ENCODE measurements at regions not wholly inside any gene's neighbourhood (a gene's known extent, or its start where the extent isn't known, plus 50 kb on each side); places are given as distances from the start of the nearest gene placed in this dataset.

DNA sequence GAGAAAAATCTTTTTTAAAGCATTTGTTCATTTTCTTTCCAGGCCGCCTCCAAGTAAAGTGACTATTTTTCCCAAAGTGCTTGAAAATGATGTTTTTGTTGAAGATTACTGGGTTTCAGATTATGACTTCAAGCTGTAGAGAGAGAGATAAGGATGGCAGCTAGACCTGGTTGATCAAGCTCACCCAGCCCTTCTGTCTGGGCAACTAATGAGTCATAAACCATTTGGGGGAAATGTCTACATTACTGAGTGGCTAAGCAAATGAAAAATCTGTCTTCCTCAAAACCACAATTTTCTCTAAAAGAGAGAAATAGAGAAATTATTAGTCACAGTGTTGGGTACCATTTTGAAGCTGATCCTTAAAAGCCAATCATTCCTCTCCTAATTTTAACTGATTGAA lies 355.4 kb upstream of the CPEB2 start:
- H3K36me3 ChIP-seq (ENCODE audit: control insufficient read depth in 4 of 4, insufficient read depth in 3 of 4, low read depth in 1 of 4, low read length in 3 of 4) = no peaks in the 10 kb centered on the region
- H3K27ac ChIP-seq (ENCODE audit: low read depth in 1 of 2, low read length in 2 of 2) = no peak overlapping the region
- no peaks in the 10 kb centered on the region for H3K4me1 ChIP-seq (ENCODE audit: control insufficient read depth in 4 of 4, insufficient read depth in 4 of 4, low read length in 3 of 4)
- no peak for DNase-seq (ENCODE audit: low spot score)
- no peak overlapping the region for H3K9ac ChIP-seq (ENCODE audit: low read depth in 1 of 2, low read length in 2 of 2)
- H3K9me3 ChIP-seq (ENCODE audit: control insufficient read depth in 4 of 4, low read length in 3 of 4) = no peaks in the 10 kb centered on the region
- no peak overlapping the region for H3K4me3 ChIP-seq (ENCODE audit: low read depth in 1 of 3, low read length in 3 of 3)
- 97% methylated on average over 1 of the region's 1 CpG for WGBS
- no peaks in the 10 kb centered on the region for H3K27me3 ChIP-seq (ENCODE audit: control insufficient read depth in 4 of 4, insufficient read depth in 4 of 4, low read length in 3 of 4)
- TF ChIP-seq SP1 (IDR thresholded peaks at IDR 0.05) (no peak), EGR1 (IDR thresholded peaks at IDR 0.05; ENCODE audit: low read depth in 2 of 2) (no peak), RXRA (IDR thresholded peaks at IDR 0.05) (no peak), HNF4G (IDR thresholded peaks at IDR 0.05) (no peak), TAF1 (conservative IDR thresholded peaks at IDR 0.05) (no peak), RAD21 (IDR thresholded peaks at IDR 0.05) (no peak), YY1 (IDR thresholded peaks at IDR 0.05) (no peak), JUND (IDR thresholded peaks at IDR 0.05) (no peak), HNF4A (conservative IDR thresholded peaks at IDR 0.05) (no peak), REST (IDR thresholded peaks at IDR 0.05) (no peak), FOXA1 (IDR thresholded peaks at IDR 0.05) (no peak), MAX (IDR thresholded peaks at IDR 0.05) (no peak), FOXA2 (IDR thresholded peaks at IDR 0.05) (no peak), GABPA (IDR thresholded peaks at IDR 0.05 in 1 of 2, conservative IDR thresholded peaks at IDR 0.05 in 1 of 2) (no peak), NR2F2 (IDR thresholded peaks at IDR 0.05) (no peak)
- TF ChIP-seq, protein P1, sequence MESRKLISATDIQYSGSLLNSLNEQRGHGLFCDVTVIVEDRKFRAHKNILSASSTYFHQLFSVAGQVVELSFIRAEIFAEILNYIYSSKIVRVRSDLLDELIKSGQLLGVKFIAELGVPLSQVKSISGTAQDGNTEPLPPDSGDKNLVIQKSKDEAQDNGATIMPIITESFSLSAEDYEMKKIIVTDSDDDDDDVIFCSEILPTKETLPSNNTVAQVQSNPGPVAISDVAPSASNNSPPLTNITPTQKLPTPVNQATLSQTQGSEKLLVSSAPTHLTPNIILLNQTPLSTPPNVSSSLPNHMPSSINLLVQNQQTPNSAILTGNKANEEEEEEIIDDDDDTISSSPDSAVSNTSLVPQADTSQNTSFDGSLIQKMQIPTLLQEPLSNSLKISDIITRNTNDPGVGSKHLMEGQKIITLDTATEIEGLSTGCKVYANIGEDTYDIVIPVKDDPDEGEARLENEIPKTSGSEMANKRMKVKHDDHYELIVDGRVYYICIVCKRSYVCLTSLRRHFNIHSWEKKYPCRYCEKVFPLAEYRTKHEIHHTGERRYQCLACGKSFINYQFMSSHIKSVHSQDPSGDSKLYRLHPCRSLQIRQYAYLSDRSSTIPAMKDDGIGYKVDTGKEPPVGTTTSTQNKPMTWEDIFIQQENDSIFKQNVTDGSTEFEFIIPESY (IDR thresholded peaks at IDR 0.05) = no peak
- TF ChIP-seq, protein P2, sequence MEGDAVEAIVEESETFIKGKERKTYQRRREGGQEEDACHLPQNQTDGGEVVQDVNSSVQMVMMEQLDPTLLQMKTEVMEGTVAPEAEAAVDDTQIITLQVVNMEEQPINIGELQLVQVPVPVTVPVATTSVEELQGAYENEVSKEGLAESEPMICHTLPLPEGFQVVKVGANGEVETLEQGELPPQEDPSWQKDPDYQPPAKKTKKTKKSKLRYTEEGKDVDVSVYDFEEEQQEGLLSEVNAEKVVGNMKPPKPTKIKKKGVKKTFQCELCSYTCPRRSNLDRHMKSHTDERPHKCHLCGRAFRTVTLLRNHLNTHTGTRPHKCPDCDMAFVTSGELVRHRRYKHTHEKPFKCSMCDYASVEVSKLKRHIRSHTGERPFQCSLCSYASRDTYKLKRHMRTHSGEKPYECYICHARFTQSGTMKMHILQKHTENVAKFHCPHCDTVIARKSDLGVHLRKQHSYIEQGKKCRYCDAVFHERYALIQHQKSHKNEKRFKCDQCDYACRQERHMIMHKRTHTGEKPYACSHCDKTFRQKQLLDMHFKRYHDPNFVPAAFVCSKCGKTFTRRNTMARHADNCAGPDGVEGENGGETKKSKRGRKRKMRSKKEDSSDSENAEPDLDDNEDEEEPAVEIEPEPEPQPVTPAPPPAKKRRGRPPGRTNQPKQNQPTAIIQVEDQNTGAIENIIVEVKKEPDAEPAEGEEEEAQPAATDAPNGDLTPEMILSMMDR (IDR thresholded peaks at IDR 0.05; ENCODE audit: low read depth, low read length, missing input control) = no peak
- TF ChIP-seq, protein P3, sequence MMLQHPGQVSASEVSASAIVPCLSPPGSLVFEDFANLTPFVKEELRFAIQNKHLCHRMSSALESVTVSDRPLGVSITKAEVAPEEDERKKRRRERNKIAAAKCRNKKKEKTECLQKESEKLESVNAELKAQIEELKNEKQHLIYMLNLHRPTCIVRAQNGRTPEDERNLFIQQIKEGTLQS (IDR thresholded peaks at IDR 0.05) = no peak

Data from liver (tissue), 8 donors.